ENCODE measurements at regions not wholly inside any gene's neighbourhood (a gene's known extent, or its start where the extent isn't known, plus 50 kb on each side); places are given as distances from the start of the nearest gene placed in this dataset.

GRCh38 chr13:106916329-106916976 lies 348.5 kb upstream of the ARGLU1 start:
- 65 to 85% (median 84%) methylated on average over 15 of the region's 15 CpGs for WGBS, 3 donors
- Histone ChIP-seq H3K4me1 (ENCODE audit: control insufficient read depth in 3 of 3, insufficient read depth in 2 of 3, low read depth in 1 of 3, low read length in 2 of 3) (peaks cover 0 to 5% (median 0%) of the 10 kb centered on the region in 3 donors), H3K27me3 (ENCODE audit: control insufficient read depth in 3 of 3, insufficient read depth in 3 of 3, low read length in 3 of 3) (no peaks in the 10 kb centered on the region), H3K9me3 (ENCODE audit: control insufficient read depth in 2 of 2, insufficient read depth in 1 of 2, low read depth in 1 of 2, low read length in 1 of 2) (no peaks in the 10 kb centered on the region), H3K36me3 (ENCODE audit: control insufficient read depth in 3 of 3, insufficient read depth in 2 of 3, low read depth in 1 of 3, low read length in 3 of 3) (no peaks in the 10 kb centered on the region), H3K4me3 (ENCODE audit: low read depth in 1 of 3, low read length in 3 of 3) (no peak overlapping the region), H3K27ac (ENCODE audit: low read depth in 1 of 3, low read length in 2 of 3) (peak overlapping the region in 2 of 3 donors; percentile 13 to 62)
- no peak for FAIRE-seq
- DNase-seq: no peak

GRCh38 chr13:106915146-106915545 lies 347.2 kb upstream of the ARGLU1 start:
- FAIRE-seq (no peak), DNase-seq (no peak)
- no peaks in the 10 kb centered on the region for H3K36me3 ChIP-seq (ENCODE audit: control insufficient read depth in 3 of 3, insufficient read depth in 2 of 3, low read depth in 1 of 3, low read length in 3 of 3)
- H3K9me3 ChIP-seq (ENCODE audit: control insufficient read depth in 2 of 2, insufficient read depth in 1 of 2, low read depth in 1 of 2, low read length in 1 of 2): no peaks in the 10 kb centered on the region
- H3K4me1 ChIP-seq (ENCODE audit: control insufficient read depth in 3 of 3, insufficient read depth in 2 of 3, low read depth in 1 of 3, low read length in 2 of 3): peaks cover 0 to 5% (median 0%) of the 10 kb centered on the region in 3 donors
- H3K4me3 ChIP-seq (ENCODE audit: low read depth in 1 of 3, low read length in 3 of 3): no peak overlapping the region
- H3K27ac ChIP-seq (ENCODE audit: low read depth in 1 of 3, low read length in 2 of 3): no peak overlapping the region
- no peaks in the 10 kb centered on the region for H3K27me3 ChIP-seq (ENCODE audit: control insufficient read depth in 3 of 3, insufficient read depth in 3 of 3, low read length in 3 of 3)
- 81 to 90% (median 89%) methylated on average over 3 of the region's 3 CpGs for WGBS, 3 donors

- FAIRE-seq (no peak), DNase-seq (peak in 1 of 2 donors; percentile 42)
- 50 to 74% (median 66%) methylated on average over 4 of the region's 4 CpGs for WGBS, 3 donors
- Histone ChIP-seq H3K4me1 (ENCODE audit: control insufficient read depth in 3 of 3, insufficient read depth in 2 of 3, low read depth in 1 of 3, low read length in 2 of 3) (no peaks in the 10 kb centered on the region), H3K4me3 (ENCODE audit: low read depth in 1 of 3, low read length in 3 of 3) (no peak overlapping the region), H3K9me3 (ENCODE audit: control insufficient read depth in 2 of 2, insufficient read depth in 1 of 2, low read depth in 1 of 2, low read length in 1 of 2) (no peaks in the 10 kb centered on the region), H3K27me3 (ENCODE audit: control insufficient read depth in 3 of 3, insufficient read depth in 3 of 3, low read length in 3 of 3) (no peaks in the 10 kb centered on the region), H3K36me3 (ENCODE audit: control insufficient read depth in 3 of 3, insufficient read depth in 2 of 3, low read depth in 1 of 3, low read length in 3 of 3) (no peaks in the 10 kb centered on the region), H3K27ac (ENCODE audit: low read depth in 1 of 3, low read length in 2 of 3) (no peak overlapping the region)
Measured at GRCh38 chr13:106911627-106912026, 343.7 kb upstream of the ARGLU1 start.

GRCh38 chr13:106911020-106911419 lies 343.1 kb upstream of the ARGLU1 start:
- H3K9me3 ChIP-seq (ENCODE audit: control insufficient read depth in 2 of 2, insufficient read depth in 1 of 2, low read depth in 1 of 2, low read length in 1 of 2): no peaks in the 10 kb centered on the region
- FAIRE-seq (no peak), DNase-seq (no peak)
- 61 to 76% (median 64%) methylated on average over 5 of the region's 5 CpGs for whole genome bisulfite sequencing, 3 donors
- H3K27ac ChIP-seq (ENCODE audit: low read depth in 1 of 3, low read length in 2 of 3): no peak overlapping the region
- H3K36me3 ChIP-seq (ENCODE audit: control insufficient read depth in 3 of 3, insufficient read depth in 2 of 3, low read depth in 1 of 3, low read length in 3 of 3): no peaks in the 10 kb centered on the region
- H3K4me1 ChIP-seq (ENCODE audit: control insufficient read depth in 3 of 3, insufficient read depth in 2 of 3, low read depth in 1 of 3, low read length in 2 of 3): no peaks in the 10 kb centered on the region
- H3K4me3 ChIP-seq (ENCODE audit: low read depth in 1 of 3, low read length in 3 of 3): no peak overlapping the region
- no peaks in the 10 kb centered on the region for H3K27me3 ChIP-seq (ENCODE audit: control insufficient read depth in 3 of 3, insufficient read depth in 3 of 3, low read length in 3 of 3)

- Histone ChIP-seq H3K36me3 (ENCODE audit: control insufficient read depth in 3 of 3, insufficient read depth in 2 of 3, low read depth in 1 of 3, low read length in 3 of 3) (no peaks in the 10 kb centered on the region), H3K4me3 (ENCODE audit: low read depth in 1 of 3, low read length in 3 of 3) (no peak overlapping the region), H3K9me3 (ENCODE audit: control insufficient read depth in 2 of 2, insufficient read depth in 1 of 2, low read depth in 1 of 2, low read length in 1 of 2) (no peaks in the 10 kb centered on the region), H3K27me3 (ENCODE audit: control insufficient read depth in 3 of 3, insufficient read depth in 3 of 3, low read length in 3 of 3) (no peaks in the 10 kb centered on the region), H3K4me1 (ENCODE audit: control insufficient read depth in 3 of 3, insufficient read depth in 2 of 3, low read depth in 1 of 3, low read length in 2 of 3) (no peaks in the 10 kb centered on the region), H3K27ac (ENCODE audit: low read depth in 1 of 3, low read length in 2 of 3) (no peak overlapping the region)
- WGBS, 3 donors: 91 to 95% (median 91%) methylated on average over 13 of the region's 13 CpGs
- no peak for FAIRE-seq
- no peak for DNase-seq
Measured at GRCh38 chr13:106906426-106906996, 338.6 kb upstream of the ARGLU1 start.

- H3K27ac ChIP-seq (ENCODE audit: low read depth in 1 of 3, low read length in 2 of 3): no peak overlapping the region
- no peaks in the 10 kb centered on the region for H3K4me1 ChIP-seq (ENCODE audit: control insufficient read depth in 3 of 3, insufficient read depth in 2 of 3, low read depth in 1 of 3, low read length in 2 of 3)
- FAIRE-seq (no peak), DNase-seq (no peak)
- H3K9me3 ChIP-seq (ENCODE audit: control insufficient read depth in 2 of 2, insufficient read depth in 1 of 2, low read depth in 1 of 2, low read length in 1 of 2): no peaks in the 10 kb centered on the region
- H3K4me3 ChIP-seq (ENCODE audit: low read depth in 1 of 3, low read length in 3 of 3): no peak overlapping the region
- no peaks in the 10 kb centered on the region for H3K27me3 ChIP-seq (ENCODE audit: control insufficient read depth in 3 of 3, insufficient read depth in 3 of 3, low read length in 3 of 3)
- no peaks in the 10 kb centered on the region for H3K36me3 ChIP-seq (ENCODE audit: control insufficient read depth in 3 of 3, insufficient read depth in 2 of 3, low read depth in 1 of 3, low read length in 3 of 3)
- 77 to 89% (median 84%) methylated on average over 14 of the region's 14 CpGs for WGBS, 3 donors
Measured at GRCh38 chr13:106905380-106906162, 337.6 kb upstream of the ARGLU1 start.

- H3K27me3 ChIP-seq (ENCODE audit: control insufficient read depth in 3 of 3, insufficient read depth in 3 of 3, low read length in 3 of 3): no peaks in the 10 kb centered on the region
- H3K9me3 ChIP-seq (ENCODE audit: control insufficient read depth in 2 of 2, insufficient read depth in 1 of 2, low read depth in 1 of 2, low read length in 1 of 2): no peaks in the 10 kb centered on the region
- no peaks in the 10 kb centered on the region for H3K4me1 ChIP-seq (ENCODE audit: control insufficient read depth in 3 of 3, insufficient read depth in 2 of 3, low read depth in 1 of 3, low read length in 2 of 3)
- no peak overlapping the region for H3K4me3 ChIP-seq (ENCODE audit: low read depth in 1 of 3, low read length in 3 of 3)
- DNase-seq (no peak), FAIRE-seq (no peak)
- H3K36me3 ChIP-seq (ENCODE audit: control insufficient read depth in 3 of 3, insufficient read depth in 2 of 3, low read depth in 1 of 3, low read length in 3 of 3): no peaks in the 10 kb centered on the region
- no peak overlapping the region for H3K27ac ChIP-seq (ENCODE audit: low read depth in 1 of 3, low read length in 2 of 3)
Measured at GRCh38 chr13:106899442-106899841, 331.5 kb upstream of the ARGLU1 start.

- no peak overlapping the region for H3K4me3 ChIP-seq (ENCODE audit: low read depth in 1 of 3, low read length in 3 of 3)
- WGBS, 3 donors: 57 to 72% (median 62%) methylated on average over 2 of the region's 2 CpGs
- no peak overlapping the region for H3K27ac ChIP-seq (ENCODE audit: low read depth in 1 of 3, low read length in 2 of 3)
- no peak for DNase-seq
- H3K27me3 ChIP-seq (ENCODE audit: control insufficient read depth in 3 of 3, insufficient read depth in 3 of 3, low read length in 3 of 3): no peaks in the 10 kb centered on the region
- no peaks in the 10 kb centered on the region for H3K9me3 ChIP-seq (ENCODE audit: control insufficient read depth in 2 of 2, insufficient read depth in 1 of 2, low read depth in 1 of 2, low read length in 1 of 2)
- no peaks in the 10 kb centered on the region for H3K4me1 ChIP-seq (ENCODE audit: control insufficient read depth in 3 of 3, insufficient read depth in 2 of 3, low read depth in 1 of 3, low read length in 2 of 3)
- no peaks in the 10 kb centered on the region for H3K36me3 ChIP-seq (ENCODE audit: control insufficient read depth in 3 of 3, insufficient read depth in 2 of 3, low read depth in 1 of 3, low read length in 3 of 3)
- no peak for FAIRE-seq
Measured at GRCh38 chr13:106898231-106898630, 330.3 kb upstream of the ARGLU1 start.
